HUES48 (cell line): ENCODE measurements at regions not wholly inside any gene's neighbourhood (a gene's known extent, or its start where the extent isn't known, plus 50 kb on each side); places are given as distances from the start of the nearest gene placed in this dataset.

Experiments used
- H3K27ac ChIP-seq: one replicate; pipeline ENCODE4 v1.7.0; 2013; ENCODE audit warnings: low read depth, low read length, inconsistent platforms
- H3K27me3 ChIP-seq: 2 replicates; pipeline ENCODE4 v1.6.1; 2013; ENCODE audit warnings: mild to moderate bottlenecking, low read length; ENCODE audit not compliant: control insufficient read depth, insufficient read depth
- H3K36me3 ChIP-seq: 2 replicates; pipeline ENCODE4 v1.6.1; 2013; ENCODE audit warnings: low read length; ENCODE audit not compliant: control insufficient read depth, insufficient read depth
- H3K4me1 ChIP-seq: 2 replicates; pipeline ENCODE4 v1.6.1; 2013; ENCODE audit warnings: mild to moderate bottlenecking, low read length; ENCODE audit not compliant: control insufficient read depth, insufficient read depth
- H3K4me3 ChIP-seq: 2 replicates; pipeline ENCODE4 v1.5.1; 2013; ENCODE audit warnings: mild to moderate bottlenecking, low read depth, low read length
- H3K9ac ChIP-seq: 2 replicates; pipeline ENCODE4 v1.6.1; 2013; ENCODE audit warnings: mild to moderate bottlenecking, low read depth, low read length, moderate library complexity
- H3K9me3 ChIP-seq: 2 replicates; pipeline ENCODE4 v1.6.1; 2013; ENCODE audit warnings: low read length; ENCODE audit not compliant: control insufficient read depth, insufficient read depth

GRCh38 chr7:10104292-10104691 is 869.4 kb upstream of the PHF14 start:
- Histone ChIP-seq H3K9me3 (no peaks in the 10 kb centered on the region), H3K4me3 (no peak overlapping the region)

DNA sequence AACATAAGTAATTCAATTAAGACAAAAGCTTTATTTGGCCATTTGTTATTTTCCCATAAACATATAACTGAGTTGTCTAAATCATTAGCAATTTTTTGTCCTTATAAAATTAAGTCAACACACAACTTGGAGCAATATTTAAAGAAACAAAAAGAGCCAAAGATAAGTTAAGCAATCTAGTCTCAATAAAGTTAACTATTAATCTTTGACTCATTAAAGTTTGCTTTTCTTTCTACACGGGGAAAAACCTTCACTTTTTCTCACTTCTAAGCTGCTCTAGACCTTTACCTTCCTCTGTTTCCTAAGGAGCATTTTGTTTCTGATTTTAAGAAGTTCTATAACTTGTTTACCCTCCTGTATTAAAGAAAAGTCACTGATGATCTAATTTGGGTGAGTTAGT is 867.1 kb upstream of the PHF14 start:
- H3K27me3 ChIP-seq: no peaks in the 10 kb centered on the region
- H3K4me1 ChIP-seq: no peaks in the 10 kb centered on the region
- H3K36me3 ChIP-seq: no peaks in the 10 kb centered on the region
- no peak overlapping the region for H3K4me3 ChIP-seq
- H3K9me3 ChIP-seq: no peaks in the 10 kb centered on the region
- H3K27ac ChIP-seq: no peak overlapping the region
- no peak overlapping the region for H3K9ac ChIP-seq

More at GRCh38 chr7:10104292-10104691, 869.4 kb upstream of the PHF14 start:
- Histone ChIP-seq H3K27me3 (no peaks in the 10 kb centered on the region), H3K4me1 (no peaks in the 10 kb centered on the region), H3K27ac (no peak overlapping the region), H3K9ac (no peak overlapping the region), H3K36me3 (no peaks in the 10 kb centered on the region)

GRCh38 chr7:10116511-10116910 is 857.2 kb upstream of the PHF14 start:
- Histone ChIP-seq H3K27ac (no peak overlapping the region), H3K4me1 (peaks cover 9% of the 10 kb centered on the region), H3K27me3 (no peaks in the 10 kb centered on the region), H3K36me3 (no peaks in the 10 kb centered on the region), H3K4me3 (no peak overlapping the region), H3K9ac (no peak overlapping the region), H3K9me3 (no peaks in the 10 kb centered on the region)

- H3K9ac ChIP-seq: no peak overlapping the region
- H3K27me3 ChIP-seq: no peaks in the 10 kb centered on the region
- no peaks in the 10 kb centered on the region for H3K36me3 ChIP-seq
- H3K4me3 ChIP-seq: no peak overlapping the region
- H3K4me1 ChIP-seq: peaks cover 22% of the 10 kb centered on the region
- H3K9me3 ChIP-seq: no peaks in the 10 kb centered on the region
- no peak overlapping the region for H3K27ac ChIP-seq
These were observed 855.9 kb upstream of the PHF14 start for GRCh38 chr7:10117815-10118214.

GRCh38 chr7:10120936-10121335 is 852.7 kb upstream of the PHF14 start:
- no peak overlapping the region for H3K27ac ChIP-seq
- H3K36me3 ChIP-seq: no peaks in the 10 kb centered on the region
- H3K27me3 ChIP-seq: no peaks in the 10 kb centered on the region
- peaks cover 26% of the 10 kb centered on the region for H3K4me1 ChIP-seq
- no peak overlapping the region for H3K4me3 ChIP-seq
- H3K9me3 ChIP-seq: no peaks in the 10 kb centered on the region
- H3K9ac ChIP-seq: no peak overlapping the region

GRCh38 chr7:10121631-10122030 is 852.0 kb upstream of the PHF14 start:
- no peaks in the 10 kb centered on the region for H3K36me3 ChIP-seq
- H3K9me3 ChIP-seq: no peaks in the 10 kb centered on the region
- no peak overlapping the region for H3K4me3 ChIP-seq
- H3K27me3 ChIP-seq: no peaks in the 10 kb centered on the region
- H3K27ac ChIP-seq: peak overlapping the region; percentile 62
- peaks cover 26% of the 10 kb centered on the region for H3K4me1 ChIP-seq
- H3K9ac ChIP-seq: no peak overlapping the region; the same call in 1 of the 2 replicates

DNA sequence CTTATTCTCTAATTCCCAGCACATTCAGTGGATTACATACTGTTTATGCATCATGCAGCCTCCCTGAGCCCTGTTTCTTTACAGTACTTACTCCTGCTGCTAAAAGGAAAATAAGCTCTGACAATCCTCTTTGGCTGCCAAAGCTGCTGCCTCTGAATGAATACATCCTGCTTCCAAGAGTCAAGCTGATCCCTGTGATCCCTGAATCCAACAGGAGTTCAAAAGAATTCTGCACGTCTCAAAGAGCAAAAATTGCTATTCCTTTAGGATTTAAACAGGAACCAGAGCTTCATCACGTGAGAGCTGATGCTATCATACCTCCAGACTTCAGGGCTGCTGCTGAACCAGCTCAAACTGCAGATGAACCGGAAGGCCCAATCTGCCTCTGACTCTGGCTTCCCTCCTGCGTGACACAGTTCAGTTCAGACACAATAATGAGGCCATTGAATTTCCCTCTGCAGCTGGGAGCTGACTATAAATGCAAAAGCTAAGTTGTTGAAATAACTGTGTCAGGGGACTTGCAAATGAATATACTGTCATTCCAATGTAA is 851.0 kb upstream of the PHF14 start:
- Histone ChIP-seq H3K9ac (no peak overlapping the region), H3K9me3 (no peaks in the 10 kb centered on the region), H3K27me3 (no peaks in the 10 kb centered on the region), H3K36me3 (no peaks in the 10 kb centered on the region), H3K27ac (peak overlapping the region; percentile 62), H3K4me1 (peaks cover 26% of the 10 kb centered on the region), H3K4me3 (no peak overlapping the region)

DNA sequence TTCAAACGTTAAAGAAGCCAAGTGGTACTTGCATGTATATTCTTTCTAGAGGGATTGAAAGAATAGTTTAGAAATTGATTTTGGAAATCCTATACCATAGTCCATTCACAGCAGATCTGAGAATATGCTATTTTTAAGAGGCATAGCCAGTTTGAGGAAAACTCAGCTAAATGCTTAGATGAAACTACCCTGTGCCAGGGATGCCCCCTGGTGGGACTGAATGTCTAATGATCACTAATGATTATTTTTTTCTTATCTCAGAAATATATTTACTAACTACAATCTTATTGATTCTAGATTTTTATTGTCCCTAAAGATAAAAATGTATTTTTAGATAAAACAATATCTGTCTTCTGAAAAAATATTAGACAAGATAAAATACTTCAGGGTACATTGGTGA is 844.9 kb upstream of the PHF14 start:
- Histone ChIP-seq H3K9ac (no peak overlapping the region), H3K9me3 (no peaks in the 10 kb centered on the region), H3K27ac (no peak overlapping the region), H3K36me3 (no peaks in the 10 kb centered on the region), H3K4me3 (no peak overlapping the region), H3K27me3 (no peaks in the 10 kb centered on the region), H3K4me1 (peaks cover 6% of the 10 kb centered on the region; the same call in 1 of the 2 replicates)

DNA sequence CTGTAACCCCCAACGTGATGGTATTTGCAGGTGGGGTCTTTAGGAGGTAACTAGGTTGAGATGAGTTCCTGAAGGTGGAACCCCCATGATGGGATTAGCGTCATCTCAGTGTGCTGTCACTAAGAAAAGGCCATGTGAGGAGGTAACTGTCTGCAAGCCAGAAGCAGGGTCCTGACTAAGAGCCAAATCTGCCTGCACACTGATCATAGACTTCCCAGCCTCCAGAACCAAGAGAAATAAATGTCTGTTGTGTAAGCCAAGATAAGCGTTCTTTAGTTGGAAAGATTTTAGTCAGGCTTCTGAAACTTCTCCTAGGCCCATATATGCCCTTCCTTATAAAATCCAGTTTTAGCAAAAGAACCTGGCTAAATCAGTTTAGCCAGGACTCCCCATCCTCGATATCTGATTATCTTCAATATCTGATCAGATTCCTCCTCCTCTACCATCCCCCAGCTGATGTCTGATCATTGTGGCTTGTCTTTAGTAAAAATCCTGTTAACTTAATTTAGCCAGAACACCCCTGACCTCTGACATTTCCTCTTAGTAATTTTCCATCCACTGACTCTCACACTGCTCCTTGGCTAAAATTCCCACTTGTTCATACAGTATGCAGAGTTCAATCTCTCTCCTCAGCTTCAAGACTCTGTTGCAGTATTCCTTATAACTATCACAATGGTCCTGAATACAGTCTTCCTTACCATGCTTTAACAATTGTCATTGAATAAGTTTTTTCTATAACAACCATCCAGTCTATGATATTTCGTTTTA is 835.4 kb upstream of the PHF14 start:
- no peak overlapping the region for H3K27ac ChIP-seq
- H3K4me3 ChIP-seq: no peak overlapping the region
- H3K4me1 ChIP-seq: 0 out of 2 replicates have a peak, but pooled peaks cover 5% of the 10 kb centered on the region
- no peaks in the 10 kb centered on the region for H3K36me3 ChIP-seq
- no peak overlapping the region for H3K9ac ChIP-seq
- no peaks in the 10 kb centered on the region for H3K9me3 ChIP-seq
- no peaks in the 10 kb centered on the region for H3K27me3 ChIP-seq

DNA sequence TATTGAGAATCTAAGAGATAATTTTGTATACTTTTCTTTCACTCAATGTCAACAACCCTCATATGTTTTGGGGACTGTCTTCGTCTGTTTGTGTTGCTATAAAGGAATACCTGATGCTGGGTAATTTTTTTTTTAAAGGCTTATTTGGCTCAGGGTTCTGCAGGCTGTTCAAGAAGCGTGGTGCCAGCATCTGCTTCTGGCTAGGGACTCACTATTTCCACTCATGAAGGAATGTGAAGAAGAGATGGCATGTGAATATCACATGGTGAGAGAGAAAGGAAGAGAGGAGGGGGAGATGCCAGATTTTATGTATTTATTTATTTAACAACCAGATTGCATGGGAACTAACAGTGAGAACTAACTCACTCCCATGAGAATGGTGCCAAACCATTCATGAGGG is 827.4 kb upstream of the PHF14 start:
- no peak overlapping the region for H3K27ac ChIP-seq
- H3K36me3 ChIP-seq: no peaks in the 10 kb centered on the region
- H3K9ac ChIP-seq: no peak overlapping the region
- H3K9me3 ChIP-seq: no peaks in the 10 kb centered on the region
- H3K4me3 ChIP-seq: no peak overlapping the region
- H3K4me1 ChIP-seq: no peaks in the 10 kb centered on the region
- H3K27me3 ChIP-seq: no peaks in the 10 kb centered on the region

GRCh38 chr7:10156972-10157371 is 816.7 kb upstream of the PHF14 start:
- Histone ChIP-seq H3K27me3 (no peaks in the 10 kb centered on the region), H3K9me3 (no peaks in the 10 kb centered on the region), H3K9ac (no peak overlapping the region), H3K36me3 (no peaks in the 10 kb centered on the region), H3K4me3 (no peak overlapping the region), H3K4me1 (0 out of 2 replicates have a peak, but pooled peaks cover 2% of the 10 kb centered on the region), H3K27ac (no peak overlapping the region)
